ENCODE measurements at regions not wholly inside any gene's neighbourhood (a gene's known extent, or its start where the extent isn't known, plus 50 kb on each side); places are given as distances from the start of the nearest gene placed in this dataset.

- Histone ChIP-seq H3K36me3 (ENCODE audit: low read length) (no peaks in the 10 kb centered on the region), H3K9ac (ENCODE audit: low read length) (no peak overlapping the region), H4K20me1 (ENCODE audit: low read depth, low read length) (no peaks in the 10 kb centered on the region), H2AFZ (ENCODE audit: low read depth, low read length, severe bottlenecking) (no peak overlapping the region), H3K9me2 (replicated peaks; ENCODE audit: insufficient read depth, low read length) (no peaks in the 10 kb centered on the region), H3K4me3 (ENCODE audit: insufficient read depth, low read length, poor library complexity, severe bottlenecking) (no peak overlapping the region), H3K4me2 (ENCODE audit: low read depth, low read length, poor library complexity, severe bottlenecking) (no peak overlapping the region), H3K79me2 (ENCODE audit: insufficient read depth, low read length) (no peaks in the 10 kb centered on the region), H3K9me3 (ENCODE audit: insufficient read depth, low read length) (no peaks in the 10 kb centered on the region), H3F3A (ENCODE audit: insufficient read depth) (no peaks in the 10 kb centered on the region), H3K27ac (ENCODE audit: low read depth, low read length) (no peak overlapping the region), H3K27me3 (ENCODE audit: low read length) (no peaks in the 10 kb centered on the region)
- TF ChIP-seq CTCF (IDR thresholded peaks at IDR 0.05; ENCODE audit: insufficient read depth, low read length, poor library complexity, severe bottlenecking) (no peak), EZH2phosphoT487 (conservative IDR thresholded peaks at IDR 0.05; ENCODE audit: low read length) (no peak)
Observed at GRCh38 chr6:104118274-104118673, 741.4 kb downstream of the HACE1 start.

- no peak overlapping the region for H3K9ac ChIP-seq (ENCODE audit: low read length)
- no peaks in the 10 kb centered on the region for H3K9me2 ChIP-seq (replicated peaks; ENCODE audit: insufficient read depth, low read length)
- no peaks in the 10 kb centered on the region for H4K20me1 ChIP-seq (ENCODE audit: low read depth, low read length)
- H3K27me3 ChIP-seq (ENCODE audit: low read length) = no peaks in the 10 kb centered on the region
- H3K27ac ChIP-seq (ENCODE audit: low read depth, low read length) = no peak overlapping the region
- no peaks in the 10 kb centered on the region for H3K79me2 ChIP-seq (ENCODE audit: insufficient read depth, low read length)
- no peaks in the 10 kb centered on the region for H3F3A ChIP-seq (ENCODE audit: insufficient read depth)
- no peaks in the 10 kb centered on the region for H3K36me3 ChIP-seq (ENCODE audit: low read length)
- H3K9me3 ChIP-seq (ENCODE audit: insufficient read depth, low read length) = no peaks in the 10 kb centered on the region
- H3K4me3 ChIP-seq (ENCODE audit: insufficient read depth, low read length, poor library complexity, severe bottlenecking) = no peak overlapping the region
- no peak overlapping the region for H2AFZ ChIP-seq (ENCODE audit: low read depth, low read length, severe bottlenecking)
- H3K4me2 ChIP-seq (ENCODE audit: low read depth, low read length, poor library complexity, severe bottlenecking) = no peak overlapping the region
- TF ChIP-seq EZH2phosphoT487 (conservative IDR thresholded peaks at IDR 0.05; ENCODE audit: low read length) (no peak), CTCF (IDR thresholded peaks at IDR 0.05; ENCODE audit: insufficient read depth, low read length, poor library complexity, severe bottlenecking) (no peak)
Observed at GRCh38 chr6:104109806-104110205, 749.9 kb downstream of the HACE1 start.

GRCh38 chr6:104108634-104109033 is 751.1 kb downstream of the HACE1 start:
- Histone ChIP-seq H3K9me3 (ENCODE audit: insufficient read depth, low read length) (no peaks in the 10 kb centered on the region), H3K36me3 (ENCODE audit: low read length) (no peaks in the 10 kb centered on the region), H3K27ac (ENCODE audit: low read depth, low read length) (no peak overlapping the region), H2AFZ (ENCODE audit: low read depth, low read length, severe bottlenecking) (no peak overlapping the region), H3K4me2 (ENCODE audit: low read depth, low read length, poor library complexity, severe bottlenecking) (no peak overlapping the region), H3K4me3 (ENCODE audit: insufficient read depth, low read length, poor library complexity, severe bottlenecking) (no peak overlapping the region), H4K20me1 (ENCODE audit: low read depth, low read length) (no peaks in the 10 kb centered on the region), H3K9ac (ENCODE audit: low read length) (no peak overlapping the region), H3K27me3 (ENCODE audit: low read length) (no peaks in the 10 kb centered on the region), H3F3A (ENCODE audit: insufficient read depth) (no peaks in the 10 kb centered on the region), H3K79me2 (ENCODE audit: insufficient read depth, low read length) (no peaks in the 10 kb centered on the region), H3K9me2 (replicated peaks; ENCODE audit: insufficient read depth, low read length) (no peaks in the 10 kb centered on the region)
- no peak for TF ChIP-seq EZH2phosphoT487 (conservative IDR thresholded peaks at IDR 0.05; ENCODE audit: low read length)
- TF ChIP-seq CTCF (IDR thresholded peaks at IDR 0.05; ENCODE audit: insufficient read depth, low read length, poor library complexity, severe bottlenecking) = no peak
